Activated CD8-positive, alpha-beta memory T cell treated with anti-CD3 and anti-CD28 coated beads, Interleukin-2, amount 10 ng/mL, durations not matched to agents 7 days and 5 days (primary cell): ENCODE measurements at regions not wholly inside any gene's neighbourhood (a gene's known extent, or its start where the extent isn't known, plus 50 kb on each side); places are given as distances from the start of the nearest gene placed in this dataset.

Experiments used
- ATAC-seq: fragments of 150-1000 bp; cut with Tn5 transposase; one replicate; pipeline ENCODE4 v1.10.0; 2021; ENCODE audit warnings: moderate library complexity
- CTCF ChIA-PET: fragments of 350-600 bp; sonication (Branson Sonifier 250); formaldehyde crosslinking; loops from one replicate; lab custom pipeline; 2021; ENCODE audit warnings: antibody characterized with exemption; lab: Charles Lee
- DNase-seq: peaks from one replicate; pipeline ENCODE4 v3.0.0-alpha.2; 2020
- H3K27ac Mint-ChIP-seq: one replicate; pipeline ENCODE4 v1.8.0; 2021; ENCODE audit warnings: mild to moderate bottlenecking, mixed read lengths
- H3K27me3 Mint-ChIP-seq: one replicate; pipeline ENCODE4 v1.8.0; 2021; ENCODE audit warnings: mixed read lengths
- H3K36me3 Mint-ChIP-seq: one replicate; pipeline ENCODE4 v1.8.0; 2021; ENCODE audit warnings: mild to moderate bottlenecking, mixed read lengths
- H3K4me1 Mint-ChIP-seq: one replicate; pipeline ENCODE4 v1.8.0; 2021; ENCODE audit warnings: mixed read lengths
- H3K4me3 Mint-ChIP-seq: one replicate; pipeline ENCODE4 v1.8.0; 2021; ENCODE audit warnings: mild to moderate bottlenecking, moderate library complexity, mixed read lengths
- H3K9me3 Mint-ChIP-seq: one replicate; pipeline ENCODE4 v1.8.0; 2022; ENCODE audit warnings: low read depth, mixed read lengths

DNA sequence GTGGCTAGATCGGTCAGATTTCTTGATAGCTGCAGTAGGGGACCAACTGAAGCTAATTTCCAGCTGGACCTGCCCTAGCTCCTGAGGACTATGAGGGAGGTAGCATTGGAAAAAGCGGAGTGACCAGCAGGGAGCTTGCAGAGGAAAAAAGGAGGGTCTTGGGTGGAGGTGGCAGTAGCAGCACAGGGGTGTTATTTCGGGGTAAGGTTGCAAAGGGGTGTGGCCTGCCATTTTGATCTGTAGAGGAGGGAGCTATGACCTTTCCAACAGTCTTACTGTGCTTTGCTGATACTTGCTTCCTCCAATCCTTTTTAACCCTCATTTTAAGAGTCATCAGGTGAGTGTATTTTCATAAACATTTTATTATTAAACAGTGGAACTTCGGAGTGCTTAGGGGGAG, 83.8 kb upstream of the NRXN3 start:
- Mint-ChIP-seq H3K4me3 (no peak overlapping the region), H3K36me3 (no peaks in the 10 kb centered on the region), H3K4me1 (no peaks in the 10 kb centered on the region), H3K27me3 (no peaks in the 10 kb centered on the region), H3K27ac (no peak overlapping the region), H3K9me3 (no peaks in the 10 kb centered on the region)
- CTCF ChIA-PET = interaction anchor here (1.1 kb wide), 1 partner anchor 74 kb away, joined by 3 read pairs; no protein-coding TSS in a partner anchor
- DNase-seq (no peak), ATAC-seq (no peak)

DNA sequence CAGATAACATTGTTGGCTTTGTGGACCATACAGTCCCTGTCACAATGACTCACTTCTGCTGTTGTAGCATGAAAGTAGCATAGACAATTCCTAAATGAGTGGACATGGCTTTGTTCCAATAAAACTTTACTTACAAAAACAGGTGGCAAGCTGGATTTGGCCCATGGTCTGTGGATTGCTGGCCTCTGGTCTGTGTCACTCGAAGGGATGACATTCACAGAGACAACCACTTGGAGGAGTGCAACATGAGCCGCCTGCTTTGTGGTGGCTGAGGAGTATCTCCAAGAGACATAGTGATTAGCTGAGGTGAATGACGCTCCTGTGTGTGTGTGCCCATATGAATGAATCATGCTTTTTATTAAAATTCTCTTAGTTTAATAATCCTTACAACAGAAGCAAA, 81.3 kb upstream of the NRXN3 start:
- no peaks in the 10 kb centered on the region for H3K9me3 Mint-ChIP-seq
- CTCF ChIA-PET = no interaction called here
- no peak overlapping the region for H3K4me3 Mint-ChIP-seq
- no peaks in the 10 kb centered on the region for H3K36me3 Mint-ChIP-seq
- H3K27me3 Mint-ChIP-seq = no peaks in the 10 kb centered on the region
- H3K4me1 Mint-ChIP-seq = no peaks in the 10 kb centered on the region
- no peak overlapping the region for H3K27ac Mint-ChIP-seq
- DNase-seq = no peak
- ATAC-seq = no peak

DNA sequence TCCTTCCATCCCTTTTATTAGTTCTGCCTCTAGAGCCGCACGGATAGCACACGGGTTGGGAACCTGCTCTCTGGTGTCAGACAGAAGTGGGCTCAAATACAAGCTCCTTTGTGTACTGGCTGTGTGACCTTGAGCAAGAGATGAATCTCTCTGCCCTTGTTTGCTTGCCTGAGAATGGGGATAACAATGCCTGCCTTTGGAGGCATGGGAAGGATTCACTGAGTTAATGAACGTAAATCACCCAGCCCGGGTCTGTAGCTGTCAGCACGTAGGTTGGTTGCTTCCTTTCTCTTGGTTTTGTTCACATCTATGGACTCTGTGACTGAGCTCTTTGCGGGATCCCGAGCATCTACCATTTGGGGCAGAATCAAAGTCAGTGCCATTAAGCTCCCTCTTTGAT, 79.3 kb upstream of the NRXN3 start:
- no peaks in the 10 kb centered on the region for H3K27me3 Mint-ChIP-seq
- no peak for DNase-seq
- H3K27ac Mint-ChIP-seq = no peak overlapping the region
- no peaks in the 10 kb centered on the region for H3K4me1 Mint-ChIP-seq
- H3K36me3 Mint-ChIP-seq = no peaks in the 10 kb centered on the region
- H3K9me3 Mint-ChIP-seq = no peaks in the 10 kb centered on the region
- no peak overlapping the region for H3K4me3 Mint-ChIP-seq
- ATAC-seq = no peak
- CTCF ChIA-PET = no interaction called here

DNA sequence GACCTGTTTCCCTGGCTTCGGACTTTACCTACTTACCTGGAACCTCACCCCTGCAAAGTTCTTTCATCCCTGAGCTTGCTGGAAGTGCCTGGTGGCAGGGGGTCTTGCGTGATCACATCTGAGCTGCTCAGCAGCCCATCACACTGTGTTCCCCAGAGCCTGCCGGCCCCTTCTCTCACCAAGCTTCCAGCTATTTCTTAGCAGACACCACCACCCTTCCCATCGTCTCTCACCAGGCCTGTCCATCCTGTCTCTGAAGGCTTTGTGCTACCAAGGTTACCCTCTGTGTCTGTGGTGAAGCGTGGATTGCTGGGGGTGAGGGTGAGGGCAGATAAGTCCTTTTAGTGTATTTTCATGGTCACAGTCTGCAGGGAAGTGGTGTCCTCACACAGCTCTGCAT, 78.8 kb upstream of the NRXN3 start:
- Mint-ChIP-seq H3K36me3 (no peaks in the 10 kb centered on the region), H3K4me3 (no peak overlapping the region), H3K4me1 (no peaks in the 10 kb centered on the region), H3K27ac (no peak overlapping the region), H3K9me3 (no peaks in the 10 kb centered on the region), H3K27me3 (no peaks in the 10 kb centered on the region)
- DNase-seq = no peak
- no peak for ATAC-seq
- CTCF ChIA-PET = no interaction called here

DNA sequence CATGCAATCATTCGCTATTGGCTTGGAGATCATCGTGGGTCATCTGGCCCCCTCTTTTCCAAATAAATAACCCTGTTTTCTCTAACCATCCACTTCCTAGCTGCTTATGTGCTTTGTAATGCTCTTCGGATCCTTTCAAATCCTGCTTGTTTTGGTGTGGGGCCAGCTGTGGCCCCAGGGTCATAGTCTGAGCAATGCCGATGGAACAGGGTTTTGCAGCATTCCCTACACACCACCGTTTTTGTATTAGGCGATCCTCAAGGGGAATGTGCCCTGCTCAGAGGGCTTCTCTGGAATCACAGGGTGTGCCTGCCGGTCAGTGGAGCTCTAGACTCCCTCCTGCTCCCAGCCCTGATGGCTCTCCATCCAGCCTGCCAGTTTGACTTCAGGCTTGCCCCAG, 78.1 kb upstream of the NRXN3 start:
- Mint-ChIP-seq H3K9me3 (no peaks in the 10 kb centered on the region), H3K4me1 (no peaks in the 10 kb centered on the region), H3K36me3 (no peaks in the 10 kb centered on the region), H3K27me3 (no peaks in the 10 kb centered on the region), H3K27ac (no peak overlapping the region), H3K4me3 (no peak overlapping the region)
- DNase-seq (no peak), ATAC-seq (no peak)
- CTCF ChIA-PET = no interaction called here

DNA sequence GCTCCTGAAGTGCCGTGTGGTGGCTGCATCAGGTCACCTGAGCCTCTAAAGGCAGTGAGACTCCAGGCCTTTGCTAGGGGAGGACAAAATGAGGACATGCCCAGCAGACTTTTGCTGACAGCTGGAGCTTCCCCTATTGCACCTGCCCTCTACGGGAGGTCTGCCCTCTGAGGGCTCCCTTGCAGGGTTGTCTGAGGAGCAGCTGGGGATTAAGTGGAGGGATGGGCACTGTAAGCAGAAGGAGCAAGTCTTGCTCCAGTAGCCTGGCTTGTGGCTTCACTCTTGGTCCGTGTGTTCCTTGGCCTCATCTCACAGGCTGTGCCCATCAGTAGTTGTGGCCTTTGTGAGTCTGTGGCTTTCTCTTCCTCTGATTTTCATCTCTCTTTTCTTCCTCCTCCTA, 66.9 kb upstream of the NRXN3 start:
- Mint-ChIP-seq H3K27ac (no peak overlapping the region), H3K4me1 (no peaks in the 10 kb centered on the region), H3K36me3 (no peaks in the 10 kb centered on the region), H3K4me3 (no peak overlapping the region), H3K9me3 (no peaks in the 10 kb centered on the region), H3K27me3 (no peaks in the 10 kb centered on the region)
- ATAC-seq (no peak), DNase-seq (no peak)
- CTCF ChIA-PET = no interaction called here

DNA sequence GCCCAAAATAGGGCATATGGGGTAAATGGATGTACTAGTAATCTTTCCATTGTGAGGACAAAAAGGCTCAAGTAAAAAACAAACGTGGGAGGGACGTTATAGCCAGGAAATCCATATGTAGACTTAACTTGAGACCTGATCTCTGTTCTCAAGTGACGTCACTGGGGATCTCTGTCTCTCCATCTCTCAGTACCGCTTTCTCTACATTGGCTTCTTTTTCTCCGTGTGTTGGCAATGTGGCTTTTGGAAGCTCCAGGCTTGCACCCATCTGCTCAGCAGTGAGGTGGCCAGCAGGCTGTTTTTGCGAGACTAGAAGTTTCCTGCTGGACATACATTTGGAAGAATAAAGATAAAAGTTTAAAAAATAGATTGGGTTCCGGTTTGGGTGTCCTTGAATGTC, 66.0 kb upstream of the NRXN3 start:
- Mint-ChIP-seq H3K4me3 (no peak overlapping the region), H3K27ac (no peak overlapping the region), H3K9me3 (no peaks in the 10 kb centered on the region), H3K36me3 (no peaks in the 10 kb centered on the region), H3K27me3 (no peaks in the 10 kb centered on the region), H3K4me1 (no peaks in the 10 kb centered on the region)
- CTCF ChIA-PET = no interaction called here
- DNase-seq (no peak), ATAC-seq (no peak)

DNA sequence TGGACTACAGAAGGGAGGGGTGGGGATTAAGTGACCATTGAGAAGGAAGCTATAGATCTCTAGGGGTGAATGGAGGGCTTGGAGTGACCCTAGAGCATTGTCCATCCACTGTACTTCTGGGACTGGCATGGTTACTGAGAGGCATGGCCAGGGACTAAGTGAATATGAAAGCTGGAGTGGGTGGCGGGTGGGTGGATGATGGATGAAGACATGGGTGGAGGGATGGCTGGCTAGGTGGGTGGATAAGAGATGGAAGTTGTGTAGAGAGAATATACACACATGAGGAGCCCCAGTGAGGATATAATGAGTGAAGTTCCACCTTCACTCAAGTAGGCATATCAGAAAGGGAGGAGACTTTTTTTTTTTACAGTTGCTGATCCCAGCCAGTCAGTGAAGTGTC, 65.5 kb upstream of the NRXN3 start:
- Mint-ChIP-seq H3K27ac (no peak overlapping the region), H3K4me3 (no peak overlapping the region), H3K27me3 (no peaks in the 10 kb centered on the region), H3K9me3 (no peaks in the 10 kb centered on the region), H3K4me1 (no peaks in the 10 kb centered on the region), H3K36me3 (no peaks in the 10 kb centered on the region)
- no peak for ATAC-seq
- no peak for DNase-seq
- CTCF ChIA-PET = no interaction called here

DNA sequence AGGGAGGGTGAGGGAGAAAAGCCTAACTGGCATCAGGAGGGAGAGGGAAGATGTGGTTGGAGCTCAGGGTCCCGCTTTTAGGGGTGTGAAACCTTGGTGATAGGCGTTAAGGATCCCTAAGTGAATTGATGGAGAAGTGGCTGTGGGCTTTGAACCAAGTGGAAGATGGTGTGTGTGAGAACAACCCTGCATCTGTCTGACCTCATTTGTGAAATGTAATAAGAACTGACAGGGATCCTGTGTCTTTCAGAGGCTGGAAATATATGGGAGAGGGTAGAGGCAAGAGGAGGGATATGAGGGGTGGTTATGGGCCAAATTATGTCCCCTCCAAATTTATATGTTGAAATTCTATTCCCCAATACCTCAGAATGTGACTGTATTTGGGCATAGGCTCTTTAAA, 63.8 kb upstream of the NRXN3 start:
- Mint-ChIP-seq H3K9me3 (no peaks in the 10 kb centered on the region), H3K27ac (no peak overlapping the region), H3K4me3 (no peak overlapping the region), H3K36me3 (no peaks in the 10 kb centered on the region), H3K4me1 (no peaks in the 10 kb centered on the region), H3K27me3 (no peaks in the 10 kb centered on the region)
- ATAC-seq (no peak), DNase-seq (no peak)
- CTCF ChIA-PET = no interaction called here

DNA sequence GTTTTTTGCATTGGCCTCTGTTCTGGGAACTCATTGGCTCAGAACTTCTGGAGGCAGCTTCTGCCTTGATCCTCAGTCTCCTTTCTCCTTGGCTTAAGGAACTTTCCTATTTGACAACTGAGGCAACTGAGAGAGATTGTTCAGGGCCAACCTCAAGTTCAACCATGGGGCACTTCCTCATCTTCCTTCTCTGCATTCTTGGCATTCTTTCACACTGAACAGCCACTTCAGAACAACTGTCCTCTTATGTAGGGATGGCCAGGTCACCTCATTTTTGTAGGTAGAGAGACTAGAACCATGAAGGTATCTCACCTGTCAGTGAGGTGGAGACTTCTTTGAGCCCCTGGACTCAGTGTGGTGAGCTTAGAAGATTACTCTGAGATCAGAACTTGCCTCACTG, 63.0 kb upstream of the NRXN3 start:
- Mint-ChIP-seq H3K36me3 (no peaks in the 10 kb centered on the region), H3K27me3 (no peaks in the 10 kb centered on the region), H3K4me3 (no peak overlapping the region), H3K4me1 (no peaks in the 10 kb centered on the region), H3K27ac (no peak overlapping the region), H3K9me3 (no peaks in the 10 kb centered on the region)
- CTCF ChIA-PET = no interaction called here
- DNase-seq = no peak
- ATAC-seq = no peak

DNA sequence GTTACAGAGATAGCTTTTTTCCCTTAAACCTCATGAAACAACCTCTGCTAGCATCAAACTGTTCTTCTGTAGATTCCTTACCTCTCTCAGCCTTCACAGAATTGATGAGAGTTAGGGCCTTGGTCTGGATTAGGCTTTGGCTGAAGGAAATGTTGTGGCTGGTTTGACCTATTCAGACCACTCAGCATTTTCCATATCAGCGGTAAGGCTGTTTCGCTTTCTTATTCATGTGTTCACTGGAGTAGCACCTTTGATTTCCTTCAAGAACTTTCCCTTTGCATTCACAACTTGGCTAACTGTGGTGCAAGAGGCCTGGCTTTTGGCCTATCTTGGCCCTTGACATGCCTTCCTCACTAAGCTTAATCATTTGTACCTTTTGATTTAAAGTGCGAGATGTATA, 50.7 kb upstream of the NRXN3 start:
- Mint-ChIP-seq H3K4me1 (no peaks in the 10 kb centered on the region), H3K27ac (no peak overlapping the region), H3K4me3 (no peak overlapping the region), H3K27me3 (no peaks in the 10 kb centered on the region), H3K36me3 (no peaks in the 10 kb centered on the region), H3K9me3 (peaks cover 2% of the 10 kb centered on the region)
- CTCF ChIA-PET = no interaction called here
- ATAC-seq (no peak), DNase-seq (no peak)
